BE2C (cell line): ENCODE measurements at regions not wholly inside any gene's neighbourhood (a gene's known extent, or its start where the extent isn't known, plus 50 kb on each side); places are given as distances from the start of the nearest gene placed in this dataset.

Experiments
- DNase-seq: peaks from one replicate; pipeline ENCODE4 v3.0.0-alpha.2; 2020
- H3K27me3 ChIP-seq: fragments of 250-450 bp; sonication (Bioruptor Pico); 2 replicates; pipeline ENCODE4 v1.5.1; 2020; ENCODE audit warnings: mild to moderate bottlenecking
- H3K36me3 ChIP-seq: fragments of 250-450 bp; sonication (Bioruptor Pico); 2 replicates; pipeline ENCODE4 v1.5.1; 2020; ENCODE audit warnings: mild to moderate bottlenecking
- H3K4me1 ChIP-seq: fragments of 250-450 bp; sonication (Bioruptor Pico); 2 replicates; pipeline ENCODE4 v1.5.1; 2020
- H3K4me3 ChIP-seq: 2 replicates; pipeline ENCODE4 v1.5.1; 2011; ENCODE audit warnings: low read depth, low read length
- H3K9me3 ChIP-seq: fragments of 250-450 bp; sonication (Bioruptor Pico); 2 replicates; pipeline ENCODE4 v1.5.1; 2020
- TF ChIP-seq, protein P1 (sequence below): IDR thresholded peaks from 2 replicates; pipeline ENCODE4 v1.5.1; 2012; ENCODE audit warnings: mild to moderate bottlenecking, low read depth, low read length

- Histone ChIP-seq H3K4me3 (no peak overlapping the region), H3K36me3 (no peaks in the 10 kb centered on the region), H3K9me3 (no peaks in the 10 kb centered on the region), H3K27me3 (no peaks in the 10 kb centered on the region), H3K4me1 (no peaks in the 10 kb centered on the region)
- no peak for DNase-seq
- TF ChIP-seq, protein P1, sequence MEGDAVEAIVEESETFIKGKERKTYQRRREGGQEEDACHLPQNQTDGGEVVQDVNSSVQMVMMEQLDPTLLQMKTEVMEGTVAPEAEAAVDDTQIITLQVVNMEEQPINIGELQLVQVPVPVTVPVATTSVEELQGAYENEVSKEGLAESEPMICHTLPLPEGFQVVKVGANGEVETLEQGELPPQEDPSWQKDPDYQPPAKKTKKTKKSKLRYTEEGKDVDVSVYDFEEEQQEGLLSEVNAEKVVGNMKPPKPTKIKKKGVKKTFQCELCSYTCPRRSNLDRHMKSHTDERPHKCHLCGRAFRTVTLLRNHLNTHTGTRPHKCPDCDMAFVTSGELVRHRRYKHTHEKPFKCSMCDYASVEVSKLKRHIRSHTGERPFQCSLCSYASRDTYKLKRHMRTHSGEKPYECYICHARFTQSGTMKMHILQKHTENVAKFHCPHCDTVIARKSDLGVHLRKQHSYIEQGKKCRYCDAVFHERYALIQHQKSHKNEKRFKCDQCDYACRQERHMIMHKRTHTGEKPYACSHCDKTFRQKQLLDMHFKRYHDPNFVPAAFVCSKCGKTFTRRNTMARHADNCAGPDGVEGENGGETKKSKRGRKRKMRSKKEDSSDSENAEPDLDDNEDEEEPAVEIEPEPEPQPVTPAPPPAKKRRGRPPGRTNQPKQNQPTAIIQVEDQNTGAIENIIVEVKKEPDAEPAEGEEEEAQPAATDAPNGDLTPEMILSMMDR = no peak
These were observed 105.4 kb downstream of the DSEL start for GRCh38 chr18:67411116-67411515.

DNA sequence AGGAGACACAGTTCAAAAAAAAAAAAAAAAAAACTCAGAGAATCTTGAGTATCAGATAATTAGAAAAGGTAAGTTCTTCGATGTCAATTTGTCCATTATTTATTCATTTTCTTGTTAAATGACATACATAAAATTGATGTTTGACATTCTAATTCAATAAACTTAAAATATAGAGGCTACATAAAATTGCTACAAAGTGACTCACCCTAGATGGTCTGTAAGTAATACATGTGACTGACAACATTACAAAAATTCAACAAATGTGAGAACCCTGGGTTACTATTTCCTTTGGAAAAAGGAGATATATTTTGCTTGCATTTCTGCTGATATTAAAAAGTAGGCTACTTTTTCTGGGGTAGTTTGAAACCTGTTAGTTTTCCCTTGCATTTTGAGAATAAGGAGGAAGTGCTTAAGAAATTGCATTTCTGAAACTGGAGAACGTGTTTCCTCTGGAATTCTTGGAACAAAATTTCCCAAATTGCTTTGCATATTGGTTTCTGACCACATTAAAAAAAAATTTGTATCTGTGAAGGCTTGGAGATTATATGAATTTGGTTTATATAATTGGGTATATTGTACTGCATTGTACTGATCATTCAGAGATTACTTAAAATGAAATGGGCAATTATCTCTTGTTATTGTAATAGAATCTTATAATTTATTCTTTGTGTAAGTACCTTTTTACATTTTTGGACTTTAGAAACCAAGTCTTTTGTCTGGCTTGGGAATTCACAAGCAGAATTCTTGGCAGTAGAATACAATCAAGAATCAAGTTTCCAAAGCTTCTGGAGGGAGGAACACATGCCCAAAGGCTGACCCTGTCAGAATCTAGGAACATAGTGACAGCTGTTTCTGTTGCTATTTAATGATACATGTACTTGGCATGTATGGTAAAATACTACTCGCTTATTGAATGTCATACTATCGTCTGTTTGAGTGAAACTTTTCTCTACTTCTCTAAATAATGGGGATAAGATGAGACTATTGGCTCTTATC is 106.1 kb downstream of the DSEL start:
- Histone ChIP-seq H3K4me1 (no peaks in the 10 kb centered on the region), H3K36me3 (no peaks in the 10 kb centered on the region), H3K9me3 (no peaks in the 10 kb centered on the region), H3K4me3 (no peak overlapping the region), H3K27me3 (no peaks in the 10 kb centered on the region)
- TF ChIP-seq, protein P1 = no peak
- no peak for DNase-seq

- no peak for DNase-seq
- Histone ChIP-seq H3K4me3 (no peak overlapping the region), H3K36me3 (no peaks in the 10 kb centered on the region), H3K27me3 (no peaks in the 10 kb centered on the region), H3K9me3 (no peaks in the 10 kb centered on the region), H3K4me1 (no peaks in the 10 kb centered on the region)
- TF ChIP-seq, protein P1 = no peak
These were observed 108.3 kb downstream of the DSEL start for GRCh38 chr18:67408240-67408639.

DNA sequence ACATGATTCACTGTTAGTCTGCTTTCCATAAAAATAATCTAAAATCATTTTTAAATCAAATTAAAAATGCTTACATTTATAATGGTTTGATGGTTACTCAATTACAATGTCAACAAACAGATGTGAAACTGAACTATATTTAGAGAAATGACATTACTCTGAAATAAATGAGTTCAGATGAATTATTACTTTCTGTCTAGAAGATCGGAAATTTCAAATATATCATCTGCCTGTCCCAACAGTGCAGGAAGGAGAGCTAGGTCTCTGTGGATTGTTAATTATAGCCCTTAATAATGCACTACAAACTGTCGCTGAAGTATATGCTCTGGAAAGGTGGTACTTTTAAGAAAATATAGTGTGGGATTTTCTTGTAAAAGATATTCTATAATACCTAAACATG is 109.8 kb downstream of the DSEL start:
- H3K4me3 ChIP-seq = no peak overlapping the region
- no peaks in the 10 kb centered on the region for H3K27me3 ChIP-seq
- H3K36me3 ChIP-seq = no peaks in the 10 kb centered on the region
- TF ChIP-seq, protein P1 = no peak
- no peak for DNase-seq
- no peaks in the 10 kb centered on the region for H3K9me3 ChIP-seq
- no peaks in the 10 kb centered on the region for H3K4me1 ChIP-seq

DNA sequence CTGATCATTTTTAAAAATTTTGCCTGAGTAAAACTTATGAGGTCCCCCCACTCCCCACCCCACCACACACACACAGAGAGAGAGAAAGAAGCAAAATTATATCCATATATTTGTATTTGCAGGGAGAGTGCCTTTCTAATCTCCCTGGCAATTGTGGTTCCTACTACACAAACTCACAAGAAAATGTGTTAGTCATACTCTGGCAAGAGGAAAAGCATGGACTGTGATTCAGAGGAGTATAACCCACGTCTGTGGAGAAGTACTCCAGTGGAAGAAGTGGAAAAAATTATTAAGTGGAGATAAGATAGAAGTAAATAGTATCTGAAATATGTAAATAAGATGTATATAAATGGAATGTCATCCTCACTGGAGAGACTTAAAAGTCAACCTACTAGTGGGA is 114.0 kb downstream of the DSEL start:
- no peaks in the 10 kb centered on the region for H3K4me1 ChIP-seq
- H3K27me3 ChIP-seq = no peaks in the 10 kb centered on the region
- H3K36me3 ChIP-seq = no peaks in the 10 kb centered on the region
- DNase-seq = no peak
- H3K9me3 ChIP-seq = no peaks in the 10 kb centered on the region
- no peak overlapping the region for H3K4me3 ChIP-seq
- TF ChIP-seq, protein P1 = no peak

DNA sequence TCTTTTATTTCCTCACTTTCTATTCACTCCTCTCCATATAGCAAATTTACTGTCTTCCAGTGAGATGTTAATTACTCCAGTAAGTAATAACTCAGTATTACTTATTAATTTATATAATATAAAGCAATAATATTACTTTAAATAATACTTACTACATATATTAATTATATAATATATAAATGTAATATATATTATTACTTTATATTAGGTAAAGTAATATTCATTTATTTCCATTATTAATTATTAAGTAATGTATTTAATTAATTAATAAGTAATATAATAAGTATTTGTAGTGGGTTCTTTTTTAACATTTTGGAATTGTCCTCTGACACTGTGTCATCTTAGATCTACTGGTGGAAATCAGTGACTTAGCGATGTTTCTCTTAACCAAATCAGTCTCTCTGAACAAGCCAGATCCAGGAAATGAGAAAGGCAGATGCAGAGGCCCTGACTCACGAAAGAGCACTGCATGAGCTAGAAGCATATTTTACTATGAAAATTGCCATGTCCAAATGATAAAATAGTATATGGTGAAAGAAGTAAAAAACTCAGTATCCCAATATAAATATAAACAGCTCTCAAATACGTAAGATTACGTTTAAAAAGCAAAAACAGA is 115.9 kb downstream of the DSEL start:
- no peak for DNase-seq
- Histone ChIP-seq H3K36me3 (no peaks in the 10 kb centered on the region), H3K27me3 (no peaks in the 10 kb centered on the region), H3K9me3 (no peaks in the 10 kb centered on the region), H3K4me1 (no peaks in the 10 kb centered on the region), H3K4me3 (no peak overlapping the region)
- TF ChIP-seq, protein P1 = no peak
